ENCODE measurements at regions not wholly inside any gene's neighbourhood (a gene's known extent, or its start where the extent isn't known, plus 50 kb on each side); places are given as distances from the start of the nearest gene placed in this dataset.

DNA sequence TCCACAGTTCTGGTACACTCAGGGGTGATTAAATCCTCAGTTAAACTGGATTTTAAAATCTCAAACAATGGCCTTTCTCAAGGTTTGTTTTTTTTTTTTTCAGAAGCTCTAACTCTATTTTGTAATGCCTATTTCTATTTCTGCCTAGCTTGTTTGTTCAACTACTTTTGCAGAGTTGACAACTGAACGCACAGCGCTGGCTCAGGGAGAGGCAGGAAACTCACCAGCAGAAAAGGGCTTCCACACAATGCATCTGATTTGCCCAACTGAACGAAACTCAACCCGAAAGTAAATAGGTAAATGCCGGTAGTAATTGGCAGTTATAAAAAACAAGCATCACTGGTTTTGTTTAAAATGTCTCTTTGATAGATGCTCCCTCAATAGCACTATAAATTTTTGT, 52.7 kb upstream of the CNEP1R1 start:
- TF ChIP-seq EZH2 (IDR thresholded peaks at IDR 0.05; ENCODE audit: insufficient read depth, poor library complexity, severe bottlenecking), result no peak
- no peak for TF ChIP-seq EZH2phosphoT487 (IDR thresholded peaks at IDR 0.05; ENCODE audit: insufficient read depth, low read depth)
- in situ Hi-C loops (cut with MboI), result no loop called here
- Histone ChIP-seq H3K27me3 (replicated peaks; ENCODE audit: insufficient read depth) (no peaks in the 10 kb centered on the region; the same call in 1 of the 2 replicates), H3K36me3 (ENCODE audit: low read depth) (no peaks in the 10 kb centered on the region), H3K9me2 (ENCODE audit: insufficient read depth) (no peaks in the 10 kb centered on the region), H3K9me3 (ENCODE audit: low read depth) (no peaks in the 10 kb centered on the region), H4K20me1 (ENCODE audit: insufficient read depth) (no peaks in the 10 kb centered on the region), H2AFZ (no peak overlapping the region), H3K27ac (no peak overlapping the region), H3K4me2 (ENCODE audit: unreplicated experiment) (no peak overlapping the region), H3K4me3 (no peak overlapping the region), H3K4me1 (ENCODE audit: insufficient read depth) (no peaks in the 10 kb centered on the region), H3F3A (ENCODE audit: insufficient read depth) (no peaks in the 10 kb centered on the region), H3K9ac (no peak overlapping the region), H3K79me2 (ENCODE audit: insufficient read depth) (no peaks in the 10 kb centered on the region)
- DNase-seq, result no peak
- 64 to 66% methylated on average over 5 of the region's 5 CpGs for WGBS, 2 experiments (ENCODE audit: low coverage in 1 of 2, low lambda C conversion rate in 2 of 2, missing lambda C conversion rate in 2 of 2)

GRCh38 chr16:49972961-49973360, 52.1 kb upstream of the CNEP1R1 start:
- Histone ChIP-seq H3K4me2 (ENCODE audit: unreplicated experiment) (no peak overlapping the region), H3K9me2 (ENCODE audit: insufficient read depth) (no peaks in the 10 kb centered on the region), H3K27me3 (replicated peaks; ENCODE audit: insufficient read depth) (no peaks in the 10 kb centered on the region; the same call in 1 of the 2 replicates), H3K27ac (no peak overlapping the region), H3K36me3 (ENCODE audit: low read depth) (no peaks in the 10 kb centered on the region), H3K4me1 (ENCODE audit: insufficient read depth) (no peaks in the 10 kb centered on the region), H2AFZ (no peak overlapping the region), H4K20me1 (ENCODE audit: insufficient read depth) (no peaks in the 10 kb centered on the region), H3K79me2 (ENCODE audit: insufficient read depth) (no peaks in the 10 kb centered on the region), H3K9me3 (ENCODE audit: low read depth) (no peaks in the 10 kb centered on the region), H3K9ac (no peak overlapping the region), H3K4me3 (no peak overlapping the region), H3F3A (ENCODE audit: insufficient read depth) (no peaks in the 10 kb centered on the region)
- WGBS, 2 experiments (ENCODE audit: low coverage in 1 of 2, low lambda C conversion rate in 2 of 2, missing lambda C conversion rate in 2 of 2), result 32 to 33% methylated on average over 9 of the region's 9 CpGs
- in situ Hi-C loops (cut with MboI), result no loop called here
- DNase-seq, result no peak
- TF ChIP-seq EZH2 (IDR thresholded peaks at IDR 0.05; ENCODE audit: insufficient read depth, poor library complexity, severe bottlenecking) (no peak), EZH2phosphoT487 (IDR thresholded peaks at IDR 0.05; ENCODE audit: insufficient read depth, low read depth) (no peak)
